B cell (primary cell): ENCODE measurements at regions not wholly inside any gene's neighbourhood (a gene's known extent, or its start where the extent isn't known, plus 50 kb on each side); places are given as distances from the start of the nearest gene placed in this dataset.

ENCODE experiments used
- ATAC-seq: fragments of 200-7000 bp; cut with Tn5 transposase; one replicate; pipeline ENCODE4 v1.10.0; 2021; ENCODE audit warnings: low read depth, mild to moderate bottlenecking, moderate number of reproducible peaks, moderate library complexity
- CTCF ChIA-PET: fragments of 350-600 bp; sonication (Branson Sonifier 250); formaldehyde crosslinking; loops from one replicate; lab custom pipeline; 2021; ENCODE audit warnings: antibody characterized with exemption, inconsistent platforms; lab: Charles Lee
- POLR2A ChIA-PET: fragments of 350-600 bp; sonication (Branson Sonifier 250); formaldehyde crosslinking; loops from one replicate; lab custom pipeline; 2021; ENCODE audit warnings: antibody characterized with exemption; lab: Charles Lee
- DNase-seq: peaks from one replicate; pipeline ENCODE4 v3.0.0; 2013
- H2AFZ ChIP-seq: 2 replicates; pipeline ENCODE4 v1.6.1; 2012; ENCODE audit warnings: mild to moderate bottlenecking, low read depth, low read length; ENCODE audit not compliant: insufficient read depth, poor library complexity, severe bottlenecking
- H3K27ac ChIP-seq, 2 donors: 1 replicate in 1 of 2; 2 replicates in 1 of 2; pipeline ENCODE4 v1.5.1; 2012 to 2013; ENCODE audit warnings: low read length in 2 of 2, mild to moderate bottlenecking in 2 of 2, moderate library complexity in 1 of 2
- H3K27me3 ChIP-seq, 4 experiments: fragments of 200-600 bp in 1 of 4; sonication (generic) in 1 of 4; replicated peaks in 1 of 4; 1 replicate in 2 of 4; 2 replicates in 2 of 4; pipeline versions ENCODE4 v1.6.1 to v1.7.0; 2013 to 2016; ENCODE audit warnings: low read length in 3 of 4, mild to moderate bottlenecking in 2 of 4, mixed read lengths in 1 of 4, moderate library complexity in 1 of 4; ENCODE audit not compliant: insufficient read depth in 4 of 4, control insufficient read depth in 3 of 4; ENCODE audit errors: control extremely low read depth in 1 of 4
- H3K36me3 ChIP-seq, 2 experiments: replicated peaks in 1 of 2; 1 replicate in 1 of 2; 2 replicates in 1 of 2; pipeline versions ENCODE4 v1.6.1 to v1.7.1; 2013; ENCODE audit warnings: low read length in 1 of 2; ENCODE audit not compliant: insufficient read depth in 2 of 2, control insufficient read depth in 1 of 2; ENCODE audit errors: control extremely low read depth in 1 of 2, extremely low read depth in 1 of 2
- H3K4me1 ChIP-seq, 2 donors: fragments of 200-600 bp in 1 of 2; sonication (generic) in 1 of 2; 1 replicate in 1 of 2; 2 replicates in 1 of 2; pipeline versions ENCODE4 v1.5.1 to v1.6.1; 2013 to 2017; ENCODE audit warnings: low read length in 2 of 2; ENCODE audit not compliant: control insufficient read depth in 2 of 2, insufficient read depth in 2 of 2
- H3K4me2 ChIP-seq: replicated peaks from 2 replicates; pipeline ENCODE3; 2012; ENCODE audit warnings: mild to moderate bottlenecking, low read depth, low read length; ENCODE audit not compliant: poor library complexity, severe bottlenecking
- H3K4me3 ChIP-seq, 5 experiments: fragments of 200-600 bp in 1 of 5; sonication (generic) in 1 of 5; 1 replicate in 3 of 5; 2 replicates in 2 of 5; pipeline versions ENCODE4 v1.5.1 to v1.7.0; 2011 to 2016; ENCODE audit warnings: low read length in 4 of 5, mild to moderate bottlenecking in 4 of 5, low read depth in 2 of 5, control low read depth in 1 of 5, moderate library complexity in 1 of 5; ENCODE audit not compliant: insufficient read depth in 1 of 5; ENCODE audit errors: control extremely low read depth in 1 of 5, extremely low read depth in 1 of 5
- H3K79me2 ChIP-seq: fragments of 200-600 bp; sonication (generic); one replicate; pipeline ENCODE4 v1.6.0; 2016; ENCODE audit warnings: low read length; ENCODE audit not compliant: control insufficient read depth, insufficient read depth
- H3K9ac ChIP-seq: fragments of 200-600 bp; sonication (generic); 2 replicates; pipeline ENCODE4 v1.6.1; 2017; ENCODE audit warnings: mild to moderate bottlenecking, low read length, moderate library complexity
- H3K9me3 ChIP-seq, 3 donors: one replicate each; pipeline versions ENCODE4 v1.6.1 to v1.7.1; 2013; ENCODE audit warnings: low read length in 2 of 3; ENCODE audit not compliant: control insufficient read depth in 2 of 3, insufficient read depth in 1 of 3; ENCODE audit errors: control extremely low read depth in 1 of 3
- H4K20me1 ChIP-seq: 2 replicates; pipeline ENCODE4 v1.6.0; 2012; ENCODE audit warnings: mild to moderate bottlenecking, low read length; ENCODE audit not compliant: insufficient read depth, control insufficient read depth, poor library complexity, severe bottlenecking
- H3K27ac Mint-ChIP-seq: one replicate; pipeline ENCODE4 v1.8.0; 2021; ENCODE audit warnings: mixed read lengths
- H3K27me3 Mint-ChIP-seq: one replicate; pipeline ENCODE4 v1.8.0; 2021; ENCODE audit warnings: mixed read lengths
- H3K4me1 Mint-ChIP-seq: one replicate; pipeline ENCODE4 v1.8.0; 2021; ENCODE audit warnings: mixed read lengths
- H3K4me3 Mint-ChIP-seq: one replicate; pipeline ENCODE4 v1.8.0; 2021; ENCODE audit warnings: mixed read lengths
- H3K9me3 Mint-ChIP-seq: one replicate; pipeline ENCODE4 v1.8.0; 2022; ENCODE audit warnings: mixed read lengths; ENCODE audit not compliant: insufficient read depth
- CTCF ChIP-seq: fragments of 200-600 bp; IDR thresholded peaks from one replicate; pipeline ENCODE4 v1.8.0; 2022; ENCODE audit warnings: antibody characterized with exemption, mild to moderate bottlenecking
- EZH2 ChIP-seq: IDR thresholded peaks from 2 replicates; pipeline ENCODE4 v1.6.1; 2012; ENCODE audit warnings: borderline replicate concordance, low read depth, mild to moderate bottlenecking, moderate library complexity, low read length; ENCODE audit not compliant: insufficient read depth, poor library complexity, severe bottlenecking
- WGBS: methylation state at CpG from one replicate; pipeline ENCODE4 v1.1.5; 2013; ENCODE audit warnings: missing lambda C conversion rate; ENCODE audit not compliant: insufficient coverage; 5-methylcytosine and 5-hydroxymethylcytosine counted together
- intact Hi-C: fragments of 100-400 bp; cut with micrococcal nuclease; formaldehyde crosslinking; loops from one replicate; pipeline ENCODE4 v1.10.0; 2022

GRCh38 chr18:60870261-60871153, 462.7 kb upstream of the CDH20 start:
- Histone ChIP-seq H2AFZ (no peak overlapping the region), H4K20me1 (no peaks in the 10 kb centered on the region), H3K4me1 (no peaks in the 10 kb centered on the region), H3K36me3 (no peaks in the 10 kb centered on the region), H3K4me2 (no peak overlapping the region), H3K27me3 (no peaks in the 10 kb centered on the region), H3K79me2 (no peaks in the 10 kb centered on the region), H3K27ac (no peak overlapping the region), H3K4me3 (no peak overlapping the region), H3K9ac (no peak overlapping the region), H3K9me3 (no peaks in the 10 kb centered on the region)
- no peak overlapping the region for H3K4me3 Mint-ChIP-seq
- ChIA-PET POLR2A (no interaction called here), CTCF (no interaction called here)
- no peak overlapping the region for H3K27ac Mint-ChIP-seq
- TF ChIP-seq CTCF (no peak), EZH2 (no peak)
- no peaks in the 10 kb centered on the region for H3K27me3 Mint-ChIP-seq
- no peaks in the 10 kb centered on the region for H3K9me3 Mint-ChIP-seq
- ATAC-seq (no peak), DNase-seq (no peak)
- WGBS, result no CpG with 5 or more reads among the region's 2 CpGs
- no peaks in the 10 kb centered on the region for H3K4me1 Mint-ChIP-seq
- intact Hi-C loops, result no loop called here

DNA sequence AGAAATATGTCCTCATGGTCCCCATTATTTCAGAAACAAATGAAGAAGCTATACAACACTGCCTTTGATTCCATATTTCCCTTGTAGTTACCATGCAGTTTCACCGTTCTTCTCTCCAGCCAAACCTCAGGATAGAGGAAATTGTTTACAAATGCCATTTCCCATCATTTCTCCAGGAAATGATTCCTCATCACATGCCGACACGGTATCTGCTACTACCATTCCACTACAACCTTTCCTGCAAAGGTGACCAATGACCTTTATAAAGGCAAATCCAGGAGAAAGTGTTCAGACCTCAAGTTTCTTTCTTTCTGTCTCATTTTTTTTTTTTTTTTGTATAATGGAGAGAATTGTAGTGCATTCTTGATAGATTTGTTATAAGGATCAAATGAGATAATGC, 460.8 kb upstream of the CDH20 start:
- Histone ChIP-seq H3K9me3 (no peaks in the 10 kb centered on the region), H3K4me3 (no peak overlapping the region), H3K79me2 (no peaks in the 10 kb centered on the region), H3K36me3 (no peaks in the 10 kb centered on the region), H4K20me1 (no peaks in the 10 kb centered on the region), H3K27me3 (no peaks in the 10 kb centered on the region), H3K27ac (no peak overlapping the region), H3K4me2 (no peak overlapping the region), H2AFZ (no peak overlapping the region), H3K4me1 (no peaks in the 10 kb centered on the region), H3K9ac (no peak overlapping the region)
- H3K27me3 Mint-ChIP-seq, result no peaks in the 10 kb centered on the region
- no peaks in the 10 kb centered on the region for H3K9me3 Mint-ChIP-seq
- TF ChIP-seq EZH2 (no peak), CTCF (no peak)
- no peak overlapping the region for H3K27ac Mint-ChIP-seq
- no CpG with 5 or more reads among the region's 3 CpGs for WGBS
- ChIA-PET CTCF (no interaction called here), POLR2A (no interaction called here)
- intact Hi-C loops, result no loop called here
- no peak for ATAC-seq
- H3K4me1 Mint-ChIP-seq, result no peaks in the 10 kb centered on the region
- DNase-seq, result no peak
- no peak overlapping the region for H3K4me3 Mint-ChIP-seq
